ENCODE measurements at regions not wholly inside any gene's neighbourhood (a gene's known extent, or its start where the extent isn't known, plus 50 kb on each side); places are given as distances from the start of the nearest gene placed in this dataset.
A peak's percentile ranks its signal among the peaks of the same experiment; 100 is the strongest.

- ATAC-seq (peak in 2 of 8 donors; percentile 57 to 62), DNase-seq (no peak)
- no peak for TF ChIP-seq CTCF (IDR thresholded peaks at IDR 0.05)
- no peaks in the 10 kb centered on the region for H3K36me3 ChIP-seq
- H3K4me1 ChIP-seq: peaks cover 0 to 9% (median 0%) of the 10 kb centered on the region in 9 donors
- no peaks in the 10 kb centered on the region for H3K27me3 ChIP-seq
- no peak overlapping the region for H3K4me3 ChIP-seq
- H3K9me3 ChIP-seq: no peaks in the 10 kb centered on the region
- 42 to 47% methylated on average over 2 of the region's 2 CpGs for WGBS, 2 donors
- no peak overlapping the region for H3K27ac ChIP-seq
- intact Hi-C loops (cut with DNase I): no loop called here
Measured at GRCh38 chr4:15303052-15303641, 124.7 kb upstream of the C1QTNF7 start.

- intact Hi-C loops (cut with DNase I): no loop called here
- no peak for TF ChIP-seq CTCF (IDR thresholded peaks at IDR 0.05)
- Histone ChIP-seq H3K9me3 (no peaks in the 10 kb centered on the region), H3K36me3 (no peaks in the 10 kb centered on the region), H3K4me1 (no peaks in the 10 kb centered on the region), H3K4me3 (no peak overlapping the region), H3K27ac (no peak overlapping the region), H3K27me3 (no peaks in the 10 kb centered on the region)
- WGBS, 2 donors: 74 to 79% methylated on average over 3 of the region's 3 CpGs
- DNase-seq (no peak), ATAC-seq (no peak)
Measured at GRCh38 chr4:15314974-15315373, 112.9 kb upstream of the C1QTNF7 start.

GRCh38 chr4:15317246-15317645 is 110.6 kb upstream of the C1QTNF7 start:
- H3K27ac ChIP-seq: no peak overlapping the region
- H3K27me3 ChIP-seq: no peaks in the 10 kb centered on the region
- no peaks in the 10 kb centered on the region for H3K9me3 ChIP-seq
- intact Hi-C loops (cut with DNase I): no loop called here
- H3K4me3 ChIP-seq: no peak overlapping the region
- H3K36me3 ChIP-seq: no peaks in the 10 kb centered on the region
- DNase-seq (no peak), ATAC-seq (no peak)
- no peak for TF ChIP-seq CTCF (IDR thresholded peaks at IDR 0.05)
- WGBS, 2 donors: 81 to 88% methylated on average over 3 of the region's 3 CpGs
- peaks cover 0 to 6% (median 0%) of the 10 kb centered on the region in 9 donors for H3K4me1 ChIP-seq

GRCh38 chr4:15318621-15319348 is 109.0 kb upstream of the C1QTNF7 start:
- TF ChIP-seq CTCF (IDR thresholded peaks at IDR 0.05): no peak
- no peak for DNase-seq
- 84% methylated on average over 4 of the region's 4 CpGs for WGBS, 2 donors
- Histone ChIP-seq H3K27ac (no peak overlapping the region), H3K4me3 (no peak overlapping the region), H3K27me3 (no peaks in the 10 kb centered on the region), H3K4me1 (peaks cover 0 to 7% (median 0%) of the 10 kb centered on the region in 9 donors), H3K9me3 (no peaks in the 10 kb centered on the region), H3K36me3 (no peaks in the 10 kb centered on the region)
- no peak for ATAC-seq
- intact Hi-C loops (cut with DNase I): no loop called here
